HG03039 (cell line): ENCODE measurements at regions not wholly inside any gene's neighbourhood (a gene's known extent, or its start where the extent isn't known, plus 50 kb on each side); places are given as distances from the start of the nearest gene placed in this dataset.

Experiments used
- ATAC-seq: cut with Tn5 transposase; IDR thresholded peaks from one replicate; pipeline ENCODE4 v1.9.1; 2021; ENCODE audit warnings: mild to moderate bottlenecking, moderate library complexity; ENCODE audit not compliant: unreplicated experiment

DNA sequence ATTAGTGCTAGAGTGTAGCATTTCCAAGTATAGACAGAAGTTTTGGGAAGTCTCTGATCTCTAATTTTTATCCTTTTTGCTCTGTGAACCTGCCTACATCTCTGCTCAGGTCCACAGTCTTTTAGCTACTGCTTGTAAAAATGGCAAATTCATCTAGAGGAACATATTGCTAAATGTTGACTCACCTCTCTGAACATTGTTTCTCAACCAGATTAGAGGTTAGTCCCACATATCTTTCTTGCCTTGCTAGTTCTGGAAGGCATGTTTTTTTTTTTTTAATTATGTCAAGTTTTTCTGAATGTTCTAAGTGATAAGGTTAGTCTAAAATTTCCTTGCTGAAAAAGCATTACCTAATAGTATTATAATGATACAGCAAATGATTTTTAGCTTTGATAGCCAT, 2889.6 kb upstream of the PCDH20 start:
- no peak for ATAC-seq

DNA sequence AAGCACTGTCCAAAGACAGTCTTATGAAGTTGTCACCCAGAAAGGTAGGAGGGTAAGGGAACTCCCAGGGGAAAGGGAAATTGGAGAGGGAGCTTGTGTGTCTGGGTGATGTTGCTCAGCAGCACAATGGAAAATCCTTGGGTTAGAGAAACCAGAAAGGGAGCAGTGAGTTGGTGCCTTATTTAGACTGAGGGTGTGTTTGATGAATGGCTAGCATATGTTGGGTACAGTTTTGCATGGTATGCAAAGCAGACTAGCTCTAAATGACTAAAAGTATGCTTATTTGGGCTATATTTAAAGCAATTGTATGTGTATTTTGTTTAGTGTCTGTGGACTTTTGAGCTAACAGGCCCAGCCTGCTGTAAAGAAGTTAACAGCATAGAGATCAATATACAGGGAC, 2884.6 kb upstream of the PCDH20 start:
- no peak for ATAC-seq

DNA sequence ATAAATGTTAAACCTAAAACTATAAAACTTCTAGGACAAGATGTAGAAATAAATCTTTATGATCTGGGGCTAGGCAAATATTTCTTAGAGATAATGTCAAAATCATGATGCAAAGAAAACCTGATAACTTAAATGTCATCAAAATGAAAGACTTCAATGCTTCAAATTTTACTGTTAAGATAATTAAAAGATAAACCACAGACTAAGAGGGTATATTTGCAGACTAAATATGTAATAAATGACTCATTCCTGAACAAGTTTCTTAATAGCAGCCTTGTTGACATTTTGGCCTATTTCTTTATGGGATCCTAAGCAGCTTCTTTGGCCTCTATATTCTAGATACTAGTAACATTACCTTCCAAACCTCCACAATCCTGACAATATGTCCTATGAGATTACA, 2878.3 kb upstream of the PCDH20 start:
- no peak for ATAC-seq

DNA sequence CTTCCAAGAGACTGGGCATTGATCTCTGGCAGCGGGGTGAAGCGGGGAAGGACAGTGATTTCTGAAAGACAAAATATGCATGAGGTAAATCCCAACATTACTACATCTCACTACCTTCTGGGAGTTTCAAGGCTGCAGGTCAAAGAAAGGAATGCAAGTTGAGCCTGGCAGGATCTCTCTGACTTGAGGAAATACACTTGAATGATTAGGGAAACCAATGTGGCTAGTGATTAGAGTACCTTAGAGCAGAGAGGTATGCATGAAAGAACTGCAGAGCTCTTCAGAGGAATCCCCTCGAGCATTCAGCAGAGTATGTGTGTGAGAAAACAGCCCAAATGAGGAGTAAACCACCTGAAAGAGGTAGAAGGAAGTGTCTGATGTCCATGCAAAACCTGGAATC, 2874.1 kb upstream of the PCDH20 start:
- no peak for ATAC-seq

DNA sequence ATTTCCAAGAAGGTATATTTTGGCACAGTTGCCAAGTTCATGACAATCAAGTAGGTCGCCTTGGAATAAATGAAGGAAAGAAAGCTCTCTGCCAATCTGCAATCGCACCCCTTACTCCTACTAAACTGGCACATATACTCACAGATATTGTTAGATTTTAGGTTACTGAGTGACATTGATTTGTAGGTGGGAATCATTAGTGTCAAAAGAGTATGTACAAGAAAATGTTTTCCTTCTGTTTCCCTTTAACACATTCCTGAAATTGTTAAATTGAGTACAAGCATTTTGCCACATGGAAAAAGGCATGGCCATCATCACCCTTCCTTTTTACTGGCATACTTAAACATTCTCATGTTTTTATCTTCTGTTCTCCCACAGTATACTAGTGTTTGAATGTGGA, 2868.3 kb upstream of the PCDH20 start:
- ATAC-seq, result no peak

DNA sequence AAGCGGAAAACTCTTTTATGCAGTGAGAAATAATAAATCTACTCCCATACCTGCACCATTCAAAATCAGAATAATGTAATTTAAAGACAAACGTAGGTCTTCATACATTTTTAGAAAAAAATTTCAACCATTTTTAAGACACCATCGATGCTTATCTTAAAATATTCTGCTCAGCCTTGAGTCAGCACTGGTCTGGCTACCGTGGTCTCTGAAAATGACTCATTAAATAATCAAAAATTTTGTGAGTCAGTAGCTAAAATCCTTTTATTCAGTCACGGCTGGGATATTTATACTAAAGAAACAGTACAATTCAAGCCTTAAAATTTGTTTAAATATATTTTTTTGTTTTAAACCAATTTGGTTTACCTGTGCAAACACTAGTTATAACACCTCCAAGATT, 2862.8 kb upstream of the PCDH20 start:
- ATAC-seq, result no peak

DNA sequence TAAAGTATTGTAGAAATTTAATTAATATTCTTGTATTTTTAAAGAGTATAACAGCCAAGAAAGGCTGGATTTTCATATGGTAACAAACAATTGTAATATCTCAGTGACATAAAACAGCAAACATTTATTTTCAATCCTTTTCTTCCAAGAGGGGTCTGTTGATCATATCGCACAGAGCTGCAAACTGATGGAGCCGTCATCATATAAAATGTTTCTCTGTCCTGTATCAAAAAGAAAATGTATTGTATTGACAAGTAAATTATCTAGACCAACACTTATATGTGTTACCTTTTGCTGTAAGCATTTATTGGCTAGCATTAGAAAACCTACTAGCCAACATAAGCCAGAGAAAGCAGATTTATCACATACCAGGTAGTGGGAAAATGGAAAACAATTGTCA, 2861.4 kb upstream of the PCDH20 start:
- ATAC-seq, result no peak

DNA sequence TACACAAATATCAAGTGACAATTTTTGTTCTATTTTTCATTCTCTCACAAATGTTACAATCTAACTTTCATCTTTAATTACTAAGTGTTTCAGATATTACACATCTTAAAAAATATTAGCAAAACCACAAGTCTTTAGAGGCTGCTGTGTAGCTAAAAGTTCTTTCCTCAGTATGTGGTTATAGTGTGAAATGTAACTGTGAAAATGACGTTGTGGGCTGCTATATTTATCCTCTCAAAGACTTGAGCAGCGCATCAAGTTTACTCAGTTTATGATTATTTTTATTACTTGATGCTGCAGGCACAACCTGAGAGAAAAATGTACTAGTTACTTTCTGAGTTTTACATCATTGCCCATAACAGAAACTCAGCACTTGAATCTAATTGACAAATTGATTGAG, 2860.6 kb upstream of the PCDH20 start:
- no peak for ATAC-seq

DNA sequence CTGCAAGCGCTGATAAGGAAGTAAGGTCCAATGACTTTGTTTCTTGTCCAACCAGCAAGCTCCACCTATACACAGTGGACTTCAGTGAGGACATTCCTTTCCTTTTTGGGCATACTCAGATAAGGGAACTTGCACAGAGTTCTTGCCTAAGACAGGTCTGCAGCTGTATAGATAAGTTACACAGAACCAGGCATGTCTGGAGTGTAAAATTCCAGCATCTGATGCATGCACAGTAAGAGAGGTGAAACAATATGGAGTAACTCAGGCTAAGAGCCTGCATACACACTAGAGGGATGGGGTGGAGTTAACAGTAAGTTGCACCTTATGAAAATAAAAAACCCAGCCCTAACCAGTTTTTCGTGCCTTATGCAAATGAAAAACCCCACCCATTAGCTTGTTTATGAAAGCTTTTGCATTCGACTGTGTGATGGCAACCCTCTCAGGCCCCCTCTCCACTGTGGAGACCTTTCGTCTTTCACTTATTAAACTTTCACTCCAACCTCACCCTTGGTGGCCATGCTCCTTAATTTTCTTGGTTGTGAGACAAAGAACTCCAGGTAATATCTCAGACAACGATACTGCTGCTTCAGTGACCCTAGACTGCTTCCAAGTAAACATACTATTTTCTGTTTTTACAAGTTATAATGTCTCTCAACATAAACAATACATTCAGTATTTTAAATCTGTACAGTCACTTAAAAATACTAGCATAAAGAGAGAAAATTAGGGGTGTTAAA, 2859.0 kb upstream of the PCDH20 start:
- ATAC-seq, result no peak

DNA sequence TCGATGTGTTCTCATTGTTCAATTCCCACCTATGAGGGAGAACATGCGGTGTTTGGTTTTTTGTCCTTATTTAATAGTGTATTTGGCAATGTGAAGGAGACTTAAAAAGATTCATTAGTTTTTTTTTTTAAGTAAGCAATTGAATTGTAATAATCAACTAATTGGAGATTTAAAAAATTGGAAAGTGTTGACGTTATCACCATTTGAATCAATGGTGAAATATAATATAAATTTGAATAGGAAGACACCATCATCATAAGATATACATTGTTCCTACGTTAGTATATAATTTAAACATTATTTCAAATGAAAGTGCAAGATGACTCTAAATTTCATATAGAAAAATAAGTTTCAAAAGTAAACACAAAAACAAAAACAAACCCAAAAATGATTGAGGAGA, 2858.1 kb upstream of the PCDH20 start:
- ATAC-seq, result no peak

DNA sequence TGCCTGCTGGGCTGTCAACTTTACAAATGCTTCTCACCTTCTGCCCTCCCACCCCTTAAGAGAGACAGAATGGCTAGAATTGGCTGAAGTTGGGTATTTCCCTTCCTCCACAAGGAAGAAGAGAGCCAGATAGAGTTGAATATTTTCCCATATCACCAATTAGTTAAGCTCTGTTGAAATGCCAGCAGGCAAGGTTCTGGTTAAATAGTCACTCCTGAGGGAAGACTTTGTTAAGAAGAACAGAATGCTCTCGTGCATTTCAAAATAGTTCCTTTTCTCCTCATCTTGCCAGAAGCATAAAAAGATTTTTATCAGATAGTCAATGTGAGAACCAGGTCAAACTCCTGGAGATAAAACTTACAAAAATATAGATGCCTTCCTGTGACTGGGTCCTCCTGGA, 2857.0 kb upstream of the PCDH20 start:
- ATAC-seq, result no peak

DNA sequence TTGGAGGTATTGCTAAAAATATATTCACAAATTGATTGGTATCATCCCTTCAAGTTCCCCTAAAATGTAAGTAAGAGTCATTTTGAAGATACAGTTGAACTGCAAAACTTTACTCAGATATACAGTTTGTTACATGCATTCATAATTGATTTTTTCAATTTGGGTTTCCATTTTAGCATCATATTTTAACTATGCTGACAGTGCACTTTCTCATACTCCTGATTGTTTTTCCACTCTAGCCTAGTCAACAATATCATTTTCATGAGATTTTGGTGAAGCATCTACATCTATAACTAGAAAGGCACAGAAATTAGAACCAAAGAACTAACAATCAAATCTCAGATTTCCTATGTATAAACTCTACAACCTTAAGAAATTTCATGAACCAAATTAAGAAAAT, 2850.4 kb upstream of the PCDH20 start:
- ATAC-seq, result no peak

DNA sequence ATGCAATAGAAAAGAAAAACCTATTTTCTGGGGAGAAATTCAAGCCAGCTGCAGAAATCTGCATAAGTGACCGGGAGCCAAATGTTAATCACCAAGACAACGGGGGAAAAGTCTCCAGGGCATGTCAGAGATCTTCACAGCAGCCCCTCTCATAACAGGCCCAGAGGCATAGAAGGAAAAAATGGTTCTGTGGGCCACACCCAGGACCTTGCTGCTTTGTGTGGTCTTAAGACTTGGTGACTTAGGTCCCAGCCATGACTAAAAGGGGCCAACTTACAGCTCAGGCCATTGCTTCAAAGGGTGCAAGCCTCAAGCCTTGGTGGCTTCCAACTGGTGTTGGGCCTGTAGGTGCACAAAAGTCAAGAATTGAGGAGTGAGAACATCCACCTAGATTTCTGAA, 2847.6 kb upstream of the PCDH20 start:
- no peak for ATAC-seq

DNA sequence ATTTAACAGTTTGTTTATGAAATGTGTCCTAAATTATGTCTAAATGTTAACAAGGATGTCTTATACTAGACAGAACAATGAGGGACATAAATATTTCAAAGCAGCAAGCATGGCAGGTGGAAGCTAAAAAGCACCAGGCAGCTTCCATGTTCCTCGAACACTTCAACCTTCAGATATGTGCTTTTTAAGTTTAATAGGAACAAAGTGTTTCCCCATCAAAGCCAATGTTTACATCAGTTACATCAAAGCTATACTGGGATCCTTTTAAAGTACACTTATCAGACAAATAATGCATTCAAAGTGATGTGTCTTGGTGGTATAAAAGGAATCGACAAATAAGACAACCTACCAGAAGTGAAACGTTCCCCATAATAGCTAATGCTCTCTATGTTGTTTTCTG, 2841.1 kb upstream of the PCDH20 start:
- no peak for ATAC-seq

DNA sequence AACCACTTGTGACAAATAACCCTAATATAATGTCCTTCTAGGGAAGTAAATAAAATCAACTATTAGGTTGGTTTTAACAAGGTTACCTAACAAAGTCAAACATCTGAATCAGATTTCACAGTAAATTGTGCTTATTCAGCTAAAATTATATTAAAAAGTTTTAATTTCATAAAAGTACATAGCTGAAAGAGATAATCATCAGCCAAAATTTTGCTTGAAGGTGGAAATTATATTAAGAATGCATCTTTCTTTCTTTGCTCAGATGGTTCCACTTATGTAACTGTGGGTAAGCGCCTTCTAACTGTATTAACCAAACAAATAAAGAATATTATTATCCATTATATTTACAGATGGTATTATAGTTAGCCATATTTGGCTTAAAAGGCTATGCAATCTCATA, 2840.3 kb upstream of the PCDH20 start:
- no peak for ATAC-seq

DNA sequence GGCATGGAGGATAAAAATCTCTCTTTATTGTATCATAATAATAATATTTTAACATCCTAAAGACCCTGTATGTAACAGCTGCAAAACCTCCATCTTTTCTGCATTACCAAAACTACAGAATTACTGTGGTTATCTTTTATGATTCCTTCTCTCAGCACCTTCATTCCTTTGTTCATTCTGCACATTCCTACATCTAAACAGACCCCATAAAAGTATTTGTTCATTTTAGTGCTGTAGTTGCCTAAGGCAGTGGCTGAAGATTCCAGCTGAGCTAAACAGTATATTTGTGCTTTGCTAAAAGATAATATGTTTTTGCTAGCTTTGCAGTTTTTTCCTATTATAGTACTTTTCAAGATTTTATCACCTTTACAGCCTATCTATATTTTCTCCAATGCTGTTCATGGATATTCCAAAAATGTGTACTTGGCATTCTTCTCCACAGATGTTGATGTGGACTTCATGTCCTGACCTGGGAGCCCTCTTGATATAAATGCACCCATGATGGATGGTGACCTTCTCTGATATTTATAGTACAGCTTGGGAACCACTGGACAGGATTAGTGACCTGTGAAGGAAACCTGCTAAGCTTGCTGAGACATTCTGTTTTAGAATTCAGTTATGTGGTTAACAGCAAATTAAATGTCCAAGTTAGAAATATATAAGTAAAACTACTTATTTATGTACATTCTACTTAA, 2832.9 kb upstream of the PCDH20 start:
- no peak for ATAC-seq

DNA sequence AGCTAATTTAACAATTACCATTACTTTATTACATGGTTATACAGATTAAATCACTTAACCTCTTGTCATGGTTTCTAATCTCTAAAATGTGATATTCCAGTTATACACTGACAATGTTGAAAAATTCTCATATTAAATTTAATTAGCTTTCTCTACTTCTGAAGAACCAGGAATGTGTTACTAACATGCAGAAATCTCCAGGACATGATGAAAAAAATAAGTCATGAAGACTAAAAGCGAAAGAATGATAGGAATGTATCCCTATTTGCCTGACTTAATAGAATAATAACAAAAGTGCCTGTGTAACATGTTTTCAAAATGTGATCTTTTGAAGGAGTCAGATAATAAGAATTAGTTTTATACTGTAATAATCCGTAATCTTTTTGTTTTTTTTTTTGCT, 2823.7 kb upstream of the PCDH20 start:
- no peak for ATAC-seq

DNA sequence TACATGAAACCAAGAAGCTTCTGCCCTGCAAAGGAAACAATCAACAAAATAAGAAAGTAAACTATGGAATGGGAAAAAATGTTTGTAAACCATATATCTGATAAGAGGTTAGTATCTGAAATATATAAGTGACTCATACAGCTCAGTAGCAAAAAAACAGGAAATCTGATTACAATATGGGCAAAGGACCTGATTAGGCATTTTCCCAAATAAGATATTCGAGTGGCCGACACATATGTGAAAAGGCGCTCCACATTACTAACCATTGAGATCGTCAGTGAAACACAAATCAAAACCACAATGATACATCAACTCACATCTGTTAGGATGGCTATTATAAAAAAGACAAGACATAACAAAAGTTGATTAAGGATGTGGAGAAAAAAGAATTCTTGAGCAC, 2818.6 kb upstream of the PCDH20 start:
- no peak for ATAC-seq

DNA sequence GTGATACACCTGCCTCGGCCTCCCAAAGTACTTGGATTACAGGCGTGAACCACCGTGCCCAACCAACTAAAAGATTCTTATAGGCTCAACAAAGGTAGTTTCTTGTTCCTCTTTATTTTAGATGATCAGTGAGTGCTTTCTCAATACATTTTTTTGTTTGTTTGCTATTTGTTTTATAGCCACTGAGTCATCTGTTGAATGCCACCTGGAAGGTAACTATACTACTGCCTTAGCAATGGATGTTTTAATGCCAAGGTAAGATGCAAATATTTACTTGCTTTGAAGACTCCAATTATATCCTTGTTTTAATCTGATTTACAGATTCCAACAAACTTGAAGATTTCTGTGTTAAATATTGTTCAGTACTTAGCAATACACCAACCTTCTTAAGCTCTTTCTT, 2807.4 kb upstream of the PCDH20 start:
- ATAC-seq, result no peak

DNA sequence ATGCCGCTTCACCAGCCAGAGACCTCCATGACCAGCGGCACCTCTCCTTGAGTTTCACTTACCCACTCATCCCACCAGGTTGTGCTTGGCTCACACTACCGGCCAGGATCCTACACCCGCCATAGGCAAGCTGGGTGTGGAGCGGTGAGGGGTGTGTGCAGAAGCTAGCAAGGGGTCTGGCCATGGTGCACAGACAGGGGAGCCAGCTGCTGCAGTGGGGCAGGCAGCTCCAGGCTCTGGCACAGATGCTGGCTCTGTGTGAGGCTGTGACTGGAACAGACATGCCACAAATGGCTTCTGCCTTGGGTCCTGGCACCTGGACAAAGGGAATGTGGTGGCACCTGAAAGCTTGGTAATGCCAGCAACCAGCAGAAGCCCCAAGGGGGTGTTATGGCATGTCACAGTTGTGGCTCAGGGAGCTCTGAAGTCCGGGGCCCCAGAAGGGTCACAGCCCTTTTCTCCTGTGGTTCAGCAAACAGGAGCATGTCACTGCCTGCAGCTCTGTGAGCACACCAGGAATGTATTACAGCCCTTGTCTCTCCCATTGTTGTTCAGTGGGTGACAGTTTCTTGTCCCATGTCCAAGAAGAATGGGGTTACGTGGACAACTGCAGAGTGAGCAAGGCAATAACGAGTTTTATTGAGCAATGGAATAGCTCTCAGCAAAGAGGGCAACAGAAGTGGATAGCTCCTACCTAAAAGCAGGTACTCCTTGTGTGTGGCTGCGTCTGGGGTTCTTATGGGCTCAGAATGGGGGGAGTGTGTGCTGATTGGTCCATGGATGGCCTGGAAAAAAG, 2791.0 kb upstream of the PCDH20 start:
- ATAC-seq, result no peak

DNA sequence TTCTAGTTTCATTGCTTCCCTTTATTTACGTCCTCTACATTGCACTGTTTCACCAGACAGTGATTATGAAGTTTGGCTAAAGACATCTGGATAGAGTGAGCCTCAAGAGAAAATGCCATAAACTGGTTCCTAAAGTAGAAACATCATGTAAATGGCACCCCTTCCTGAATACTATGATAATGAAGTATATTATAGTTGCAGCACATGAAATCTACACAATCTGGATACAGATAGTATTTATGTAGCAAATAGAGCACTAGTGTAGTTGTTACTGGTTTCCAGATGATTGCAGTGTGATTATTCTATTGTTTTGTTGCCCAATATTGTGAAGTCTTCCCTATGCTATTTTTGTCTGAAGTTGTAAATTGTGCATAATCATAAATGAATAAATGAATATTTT, 2786.9 kb upstream of the PCDH20 start:
- ATAC-seq, result no peak

DNA sequence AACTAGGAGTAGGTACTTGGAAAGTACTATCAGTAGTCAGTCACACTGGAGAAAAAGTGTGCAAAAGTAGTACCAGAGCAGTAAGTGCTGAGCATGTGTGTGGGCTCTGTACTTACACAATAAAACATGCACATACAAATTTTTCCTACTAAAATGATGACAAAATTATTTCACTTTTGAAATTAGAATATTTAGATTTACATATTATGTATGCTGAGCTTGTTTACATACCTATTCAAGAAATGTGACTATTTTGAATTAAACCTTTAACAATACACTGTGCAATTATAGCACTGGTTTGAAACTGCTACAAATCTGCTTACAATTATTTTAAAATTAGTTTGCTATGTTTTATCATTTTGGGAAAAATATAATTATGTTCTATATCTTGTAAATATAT, 2781.6 kb upstream of the PCDH20 start:
- ATAC-seq, result no peak
